Suppressor macrophage treated with lipopolysaccharide for 4 hours (primary cell): ENCODE measurements at regions not wholly inside any gene's neighbourhood (a gene's known extent, or its start where the extent isn't known, plus 50 kb on each side); places are given as distances from the start of the nearest gene placed in this dataset.

Source experiments
- DNase-seq: peaks from one replicate; pipeline ENCODE4 v3.0.0-alpha.2; 2020

DNA sequence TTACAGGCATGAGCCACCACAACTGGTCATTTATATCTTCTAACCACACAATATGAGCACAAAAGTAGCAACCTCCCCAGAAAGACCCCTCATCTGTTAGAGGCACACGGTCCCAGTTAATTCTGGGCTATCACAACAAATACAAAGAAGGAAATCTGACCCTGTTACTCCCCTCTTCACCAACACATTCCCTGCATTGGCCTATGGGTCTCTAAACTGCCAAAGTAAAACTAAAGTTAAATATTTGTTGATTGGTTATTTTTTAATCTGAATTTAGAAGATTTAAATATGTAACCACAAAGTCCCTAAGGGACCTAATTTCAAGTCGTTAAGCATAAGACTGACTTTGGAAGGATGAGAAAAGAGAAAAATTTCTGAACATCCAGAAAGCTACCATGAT lies 496.7 kb upstream of the NMUR2 start:
- DNase-seq: no peak

DNA sequence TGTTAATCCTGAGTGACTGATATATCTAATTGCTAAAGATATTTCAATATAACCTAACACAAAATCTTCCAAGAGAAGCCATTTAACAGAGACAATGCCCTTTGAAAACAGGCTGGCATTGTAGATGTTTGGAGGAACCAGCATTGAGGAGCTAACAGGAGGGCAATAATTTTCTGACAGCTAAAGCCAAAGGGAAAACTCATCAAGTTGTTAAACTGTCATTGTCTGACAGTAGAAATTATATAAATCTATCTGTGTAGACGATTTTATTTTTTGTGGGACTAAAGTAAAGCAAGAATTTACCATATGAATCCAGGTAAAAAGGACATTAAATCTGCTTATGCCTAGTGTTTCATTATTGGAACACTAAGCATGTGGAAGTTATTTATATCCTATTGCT lies 500.2 kb upstream of the NMUR2 start:
- DNase-seq: no peak

DNA sequence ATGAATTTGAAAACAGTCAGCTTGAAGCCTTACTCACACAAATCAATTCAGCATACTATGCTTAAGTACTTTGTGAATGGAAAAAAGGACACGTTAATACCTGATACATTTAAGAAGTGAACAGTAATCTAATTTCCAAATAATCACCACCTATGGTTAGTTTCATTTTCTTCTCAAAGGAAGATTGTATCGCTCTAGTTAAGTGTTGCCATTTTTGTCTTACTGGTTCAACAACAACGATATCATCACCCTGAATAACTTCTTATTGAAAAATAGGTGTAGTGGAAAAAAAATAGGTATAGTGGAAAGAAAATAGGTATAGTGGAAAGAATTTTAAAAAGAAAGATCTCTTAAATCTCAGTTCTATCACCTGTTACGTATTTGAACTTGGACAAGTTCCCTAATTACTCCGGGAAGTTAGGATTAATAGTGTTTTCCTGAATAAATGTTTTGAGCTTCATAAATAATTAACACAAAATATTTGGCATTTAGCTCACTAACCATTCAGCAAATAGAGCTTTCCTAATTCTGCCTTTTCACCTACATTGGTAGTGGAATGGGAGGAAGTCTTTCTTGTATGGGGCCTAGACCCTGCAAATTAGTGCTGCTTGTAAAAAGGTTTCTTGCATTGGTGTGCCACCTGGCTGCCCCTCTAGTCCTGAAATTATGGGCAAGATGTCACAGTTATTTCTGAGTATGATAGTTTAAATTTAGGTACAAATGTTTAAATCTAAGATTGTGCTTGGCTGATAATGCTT lies 502.6 kb upstream of the NMUR2 start:
- DNase-seq: no peak

DNA sequence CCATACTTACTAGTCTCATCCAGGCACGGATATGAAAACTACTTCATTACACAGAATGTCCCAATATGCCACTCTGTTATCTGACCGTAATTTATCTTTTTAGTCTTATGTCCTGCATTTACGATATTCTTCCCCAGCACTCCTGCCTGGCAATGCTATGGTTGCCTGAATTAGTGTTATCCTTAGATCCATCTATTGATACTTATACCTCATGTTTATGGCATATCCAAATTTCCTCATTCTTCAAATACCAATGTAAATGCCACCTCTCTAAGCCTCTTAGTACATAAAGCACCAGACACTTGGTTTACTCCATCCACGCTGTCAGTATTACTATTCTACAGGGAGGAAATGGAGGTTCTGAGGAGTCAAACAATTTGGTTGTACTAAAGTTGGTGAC lies 507.8 kb upstream of the NMUR2 start:
- no peak for DNase-seq

DNA sequence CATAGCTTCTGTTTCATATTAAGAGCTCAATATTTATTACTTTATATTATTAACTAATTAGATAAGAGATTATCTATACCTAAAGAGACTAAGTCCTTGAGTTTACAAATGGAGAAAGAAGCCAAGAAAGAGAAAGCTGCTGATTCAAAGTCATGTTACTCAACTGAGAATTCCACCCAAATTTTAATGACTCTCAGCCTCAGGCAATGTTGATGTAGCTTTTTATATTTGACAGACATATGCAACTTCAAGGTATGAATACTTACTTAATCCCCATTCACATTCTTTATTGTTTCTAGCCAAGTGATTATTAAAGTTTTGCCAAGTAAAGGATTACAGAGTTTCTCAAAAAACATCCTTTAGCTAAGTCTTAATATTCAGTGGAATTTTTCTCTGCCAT lies 527.5 kb upstream of the NMUR2 start:
- DNase-seq: no peak

DNA sequence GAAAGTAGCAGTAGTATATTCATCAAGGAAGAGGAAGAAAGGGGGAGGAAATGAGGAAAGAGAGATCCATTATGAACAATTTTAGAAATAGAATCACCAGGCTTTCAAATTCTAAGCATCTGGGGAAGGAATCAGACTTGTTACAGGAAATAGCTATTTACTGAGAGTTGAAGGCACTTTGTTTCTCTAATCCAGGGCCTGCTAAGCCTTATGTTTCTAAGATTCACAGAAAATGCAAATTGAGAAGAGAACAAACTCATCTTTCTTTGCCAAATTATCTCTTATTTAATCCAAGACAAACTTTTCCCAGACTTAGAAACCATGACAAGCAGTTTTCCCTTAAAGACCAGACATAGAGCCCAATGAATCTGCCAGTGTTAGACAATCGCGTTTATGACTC lies 528.0 kb upstream of the NMUR2 start:
- DNase-seq: no peak

DNA sequence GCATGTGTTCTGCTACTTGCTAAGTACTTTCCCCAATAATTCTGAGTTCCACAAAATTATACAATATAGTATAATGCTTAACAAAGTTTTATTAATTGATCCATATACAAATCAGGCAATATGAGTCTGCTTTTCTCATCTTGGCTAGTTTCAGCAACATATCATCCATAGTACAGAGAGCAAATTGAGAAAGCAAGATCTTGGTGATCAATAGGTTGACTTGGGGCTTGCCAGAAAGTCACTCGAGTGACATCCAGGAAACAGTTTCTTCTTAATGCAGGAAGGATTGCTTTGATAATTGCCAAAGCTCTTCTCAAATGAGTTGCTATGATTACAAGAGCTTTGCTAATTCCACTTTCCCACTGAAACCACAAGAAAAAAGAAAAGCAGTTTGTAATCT lies 533.6 kb upstream of the NMUR2 start:
- DNase-seq: no peak

DNA sequence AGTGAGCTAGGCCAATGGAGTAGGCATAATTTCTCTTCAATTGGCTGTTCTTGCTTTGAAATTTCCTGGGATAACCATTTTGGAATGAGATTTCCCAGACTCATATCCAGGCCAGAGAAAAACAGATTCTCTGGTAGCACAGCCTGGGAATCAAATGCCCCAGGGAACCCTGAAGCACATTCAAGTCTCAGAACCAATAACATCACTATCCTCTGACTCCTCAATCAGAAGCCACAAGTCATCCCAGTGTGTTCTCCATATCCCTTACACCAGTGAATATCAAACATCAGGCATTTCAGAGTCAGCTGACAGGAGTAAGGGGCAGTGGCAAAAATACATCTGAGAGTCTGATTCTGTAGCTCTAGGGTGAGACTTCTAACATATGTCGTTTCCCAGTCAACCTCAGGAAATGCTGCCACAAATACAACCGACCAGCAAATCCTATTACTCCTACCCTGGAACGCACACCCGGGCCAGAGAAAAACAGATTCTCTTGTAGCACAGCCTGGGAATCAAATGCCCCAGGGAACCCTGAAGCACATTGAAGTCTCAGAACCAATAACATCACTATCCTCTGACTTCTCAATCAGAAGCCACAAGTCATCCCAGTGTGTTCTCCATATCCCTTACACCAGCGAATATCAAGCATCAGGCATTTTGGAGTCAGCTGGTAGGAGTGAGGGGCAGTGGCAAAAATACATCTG lies 537.7 kb upstream of the NMUR2 start:
- no peak for DNase-seq

DNA sequence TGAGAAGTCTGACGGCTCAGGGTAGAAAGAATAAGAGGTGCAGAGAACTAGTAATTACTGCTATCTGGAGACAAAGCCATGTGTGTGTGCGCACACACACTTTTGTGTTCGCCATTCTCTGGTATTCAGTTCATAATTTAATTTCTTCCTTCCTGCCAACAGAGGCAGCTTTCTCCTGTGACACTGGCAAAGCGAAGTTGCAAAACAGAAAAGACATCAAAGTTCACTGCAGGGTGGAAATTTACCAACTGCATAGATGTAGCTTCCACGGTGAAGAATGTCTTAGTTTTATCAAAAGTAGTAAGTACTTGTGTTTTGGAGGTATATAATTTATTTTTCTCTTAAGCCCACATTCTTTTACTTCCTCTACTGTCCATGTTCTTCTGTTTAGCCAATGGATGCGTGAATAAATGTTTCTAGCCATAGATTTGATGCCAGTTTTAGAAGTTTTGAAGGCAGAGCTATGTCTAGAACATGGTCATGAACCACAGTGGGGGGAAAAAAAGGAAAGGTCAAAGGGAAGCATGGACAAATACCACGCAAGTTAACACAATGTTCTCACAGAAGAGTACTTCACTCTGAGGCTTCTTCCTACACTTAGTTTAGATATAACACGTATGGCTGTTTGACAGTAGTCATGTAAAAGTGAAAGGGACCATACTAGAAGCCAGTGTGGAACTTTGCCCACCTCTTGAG lies 536.5 kb upstream of the GRIA1 start:
- DNase-seq: no peak

DNA sequence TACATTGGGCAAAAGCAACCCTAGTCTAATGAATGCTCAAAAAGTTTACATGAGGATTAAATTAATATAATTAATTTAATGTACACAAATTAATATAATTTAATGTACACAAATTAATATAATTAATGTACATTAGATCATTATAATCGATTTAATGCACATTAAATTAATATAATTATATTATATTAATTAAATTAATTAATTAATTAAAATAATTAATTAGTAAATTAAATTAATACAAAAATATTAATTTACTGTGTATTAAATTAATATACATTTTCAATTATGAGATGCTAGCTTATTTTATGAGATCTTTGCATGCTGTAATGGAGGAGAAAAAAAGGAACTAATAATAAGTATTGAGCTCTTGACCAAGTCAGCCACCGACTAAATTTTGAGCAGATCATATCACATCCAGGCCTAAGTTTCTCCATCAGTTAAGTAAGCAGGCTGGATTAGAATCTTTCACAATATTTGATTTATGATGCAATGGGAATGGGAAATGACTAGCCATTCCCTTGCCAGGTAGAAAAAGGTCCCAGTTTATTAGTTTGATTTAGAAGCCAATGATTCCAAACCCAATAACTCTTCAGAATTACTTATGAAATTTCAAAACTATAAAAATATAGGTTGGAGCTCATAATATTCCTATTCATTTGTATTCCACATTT lies 533.4 kb upstream of the GRIA1 start:
- no peak for DNase-seq

DNA sequence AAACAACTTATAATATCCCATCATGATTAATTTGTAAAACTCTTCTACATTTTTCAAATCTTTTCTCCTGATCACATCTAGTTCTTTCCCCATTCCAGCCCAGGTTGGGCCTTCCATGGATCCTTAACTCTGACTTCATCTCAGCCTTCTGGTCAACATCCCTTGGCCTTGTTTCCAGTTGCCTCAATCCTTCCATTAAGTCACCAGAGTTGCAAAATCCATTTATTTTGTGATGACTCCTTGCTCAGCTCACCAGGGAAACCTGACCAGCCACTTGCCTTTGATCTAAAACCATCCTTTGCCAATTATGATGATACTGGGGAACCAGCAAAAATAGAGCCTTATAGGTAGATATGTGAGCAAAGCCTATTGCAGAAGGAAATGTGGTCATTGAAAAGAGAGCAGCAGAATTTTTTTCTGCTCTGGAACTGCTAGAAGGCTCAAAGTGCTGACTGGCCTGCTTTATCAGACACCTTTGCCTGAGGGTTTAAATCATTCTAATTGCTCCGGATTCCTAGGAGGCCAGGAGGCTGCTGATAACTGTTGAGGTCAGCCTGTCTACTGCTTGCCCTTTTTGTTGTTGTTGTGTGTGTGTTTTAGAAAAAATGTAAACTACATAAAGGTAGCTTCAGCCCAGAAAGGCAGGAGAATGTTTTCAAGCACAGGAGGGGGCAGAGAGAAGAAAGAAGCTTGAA lies 512.2 kb upstream of the GRIA1 start:
- DNase-seq: no peak

DNA sequence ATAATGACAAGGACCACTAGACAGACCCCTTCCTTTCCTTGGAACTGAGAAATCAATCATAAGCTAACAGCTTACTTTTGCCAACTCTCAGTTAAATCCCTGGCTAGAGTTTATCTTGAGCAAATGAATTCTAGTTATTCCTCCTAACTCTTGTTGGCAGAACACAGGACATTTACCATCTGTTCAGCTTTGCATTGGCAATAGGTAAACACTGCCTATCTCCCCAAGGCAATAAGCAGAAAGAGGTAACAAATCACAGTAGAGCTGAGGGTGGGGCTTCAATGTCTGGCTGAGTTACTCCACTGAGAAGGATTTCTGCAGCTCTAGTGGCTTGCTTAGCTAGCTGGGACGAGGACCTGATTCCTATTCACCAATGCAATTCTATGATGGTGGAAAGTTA lies 503.3 kb upstream of the GRIA1 start:
- no peak for DNase-seq

DNA sequence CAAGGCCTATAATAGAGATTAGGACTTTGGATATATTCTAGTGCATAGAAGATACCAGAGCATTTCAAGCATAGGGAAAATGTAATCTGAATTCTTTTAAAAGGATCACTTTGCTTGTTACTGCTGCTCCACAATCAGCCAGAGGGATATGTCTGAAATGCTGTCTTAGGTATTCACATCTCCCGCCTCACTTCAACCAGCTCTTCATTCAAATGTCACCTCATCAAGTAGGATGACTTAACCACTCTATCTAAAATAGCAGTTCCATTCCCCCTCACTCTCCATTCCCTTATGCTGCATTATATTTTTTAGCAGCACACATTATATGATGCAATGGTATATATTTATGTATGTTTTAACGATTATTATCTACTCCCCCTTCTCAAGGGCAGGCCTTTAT lies 500.3 kb upstream of the GRIA1 start:
- DNase-seq: no peak

DNA sequence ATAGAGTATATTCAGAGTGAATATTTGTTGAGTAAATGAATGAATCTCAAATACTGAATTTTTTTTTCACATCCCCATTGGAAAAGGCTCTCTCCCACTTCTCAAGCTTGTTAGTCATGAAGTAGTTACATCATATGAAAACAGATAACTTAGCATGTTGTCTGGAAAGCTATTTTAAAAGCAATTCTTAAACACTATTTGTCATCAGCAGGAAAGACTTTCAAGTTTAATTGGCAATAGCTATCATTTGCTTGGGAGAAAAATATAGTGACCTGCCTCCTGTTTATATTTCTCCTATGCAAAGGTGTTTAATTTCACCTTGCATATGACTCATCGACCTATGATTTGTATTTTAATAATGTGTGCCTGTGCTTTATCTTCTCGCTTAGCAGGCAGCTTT lies 499.8 kb upstream of the GRIA1 start:
- no peak for DNase-seq

DNA sequence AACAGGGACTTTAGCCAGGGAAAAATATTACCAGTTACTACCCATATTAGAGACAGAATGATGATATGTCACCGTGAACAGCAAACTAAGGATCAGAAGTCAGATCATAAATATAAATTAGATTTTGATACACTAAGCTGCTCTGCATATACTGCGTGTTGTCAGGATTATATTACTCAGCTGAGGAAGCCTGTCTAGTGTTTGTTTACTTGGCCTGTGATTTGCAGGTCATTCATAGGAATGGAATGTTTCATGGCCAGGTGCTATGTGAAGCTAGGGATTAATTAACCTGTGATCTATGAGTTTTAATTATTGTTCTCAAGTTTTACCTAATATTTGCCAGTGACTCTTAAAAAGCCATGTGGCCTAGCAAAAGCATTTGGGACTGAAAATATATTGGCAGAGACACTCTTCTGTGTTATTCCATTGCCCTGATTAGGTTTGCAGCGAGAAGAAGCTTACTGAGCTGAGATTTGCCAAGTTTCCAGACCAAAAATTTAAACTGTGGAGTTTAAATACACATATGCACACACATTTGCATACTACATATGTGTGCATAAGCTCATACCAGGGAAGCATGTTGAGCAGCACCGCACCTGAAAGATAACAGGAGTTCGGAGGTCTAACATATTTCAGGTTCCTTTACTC lies 496.3 kb upstream of the GRIA1 start:
- DNase-seq: no peak

DNA sequence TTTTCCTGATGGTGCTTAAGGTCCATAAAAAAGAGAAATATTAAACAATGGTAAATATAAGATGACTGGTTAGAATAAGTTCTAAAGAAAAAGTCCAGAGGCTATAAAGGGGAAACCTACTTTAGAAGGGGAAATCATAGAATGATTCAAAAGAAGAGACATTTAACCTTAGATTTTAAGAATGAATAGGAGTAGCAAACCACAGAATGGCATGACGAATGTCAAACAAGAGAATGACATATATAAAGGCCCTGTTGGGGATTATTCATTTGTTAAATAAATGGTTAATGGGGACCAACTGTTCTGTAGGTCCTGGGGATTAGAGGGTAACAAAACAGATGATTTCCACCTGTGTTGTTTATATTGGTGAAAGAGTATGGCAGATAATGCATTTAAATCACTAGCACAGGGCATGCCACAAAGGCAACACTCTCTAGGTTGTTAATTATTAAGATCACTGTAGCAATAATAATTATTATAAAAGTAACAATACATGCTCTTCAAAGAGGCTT lies 495.2 kb upstream of the GRIA1 start:
- DNase-seq: no peak

DNA sequence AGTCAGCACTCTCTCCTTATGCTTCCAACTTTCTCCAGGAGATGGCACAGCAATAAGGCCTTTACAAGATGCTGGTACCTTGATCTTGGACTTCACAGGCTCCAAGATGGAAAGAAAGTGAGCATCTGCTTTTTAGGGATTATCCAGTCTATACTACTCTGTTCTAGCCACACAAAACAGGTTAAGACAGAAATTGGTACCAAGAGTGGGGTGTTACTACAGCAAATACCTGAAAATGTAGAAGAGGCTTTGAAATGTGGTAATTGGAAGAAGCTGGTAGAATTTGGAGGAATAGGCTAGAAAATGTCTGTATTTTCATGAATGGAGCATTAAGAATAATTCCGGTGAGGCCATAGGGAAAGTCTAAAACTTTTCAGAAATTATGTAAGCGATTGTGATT lies 484.8 kb upstream of the GRIA1 start:
- no peak for DNase-seq

DNA sequence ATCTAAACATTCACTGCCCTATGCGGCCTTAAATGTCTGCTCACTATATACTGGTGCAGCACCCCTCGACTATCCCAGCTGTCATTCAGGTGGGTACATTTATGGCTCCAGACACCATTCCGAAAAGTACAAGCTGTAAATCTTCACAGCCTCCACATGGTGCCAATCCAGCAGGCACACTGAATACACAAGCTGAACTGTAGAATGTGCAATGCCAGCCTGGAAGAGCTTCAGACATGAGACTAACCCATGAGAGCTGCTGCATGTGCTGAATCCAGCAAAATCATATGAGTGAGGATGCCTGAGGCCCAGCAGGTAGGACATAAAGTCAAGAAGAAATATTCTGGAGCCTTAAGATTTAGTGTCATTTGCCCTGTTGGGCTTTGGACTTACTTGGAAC lies 483.8 kb upstream of the GRIA1 start:
- DNase-seq: no peak

DNA sequence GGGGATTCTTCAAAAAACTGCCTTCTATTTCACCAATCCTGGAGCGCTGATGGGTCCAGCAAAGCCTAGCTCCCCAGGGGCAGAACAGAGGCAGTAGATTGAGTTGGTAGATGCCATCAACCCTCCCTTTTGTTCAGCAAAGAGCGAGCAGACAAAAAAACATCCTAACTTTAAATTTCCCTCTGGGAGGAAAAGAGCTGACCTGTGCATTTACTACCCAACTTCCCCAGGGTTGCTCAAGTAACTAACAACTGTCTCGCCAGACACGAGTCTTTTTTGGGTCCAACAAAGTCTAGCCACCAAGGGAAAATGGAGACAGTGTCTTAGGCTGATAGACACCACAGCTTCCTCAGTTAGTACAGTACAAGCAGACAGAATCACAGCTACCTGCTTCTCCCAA lies 476.3 kb upstream of the GRIA1 start:
- DNase-seq: no peak

DNA sequence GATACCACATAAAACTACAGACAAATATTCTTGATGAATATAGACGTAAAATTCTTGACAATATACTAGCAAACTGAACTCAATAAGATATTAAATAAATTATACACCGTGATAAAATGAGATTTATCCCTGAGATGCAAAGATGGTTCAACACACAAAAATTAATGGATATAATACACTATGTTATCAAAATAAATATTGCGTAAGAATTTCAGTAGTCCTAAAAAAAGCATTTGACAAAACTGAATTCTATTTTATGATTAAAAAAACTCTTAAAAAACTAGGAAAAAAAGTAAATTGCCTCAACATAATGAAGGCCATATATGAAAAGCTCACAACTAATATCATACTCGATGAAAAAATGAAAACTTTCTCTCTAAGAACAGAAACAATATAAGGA lies 472.3 kb upstream of the GRIA1 start:
- no peak for DNase-seq

DNA sequence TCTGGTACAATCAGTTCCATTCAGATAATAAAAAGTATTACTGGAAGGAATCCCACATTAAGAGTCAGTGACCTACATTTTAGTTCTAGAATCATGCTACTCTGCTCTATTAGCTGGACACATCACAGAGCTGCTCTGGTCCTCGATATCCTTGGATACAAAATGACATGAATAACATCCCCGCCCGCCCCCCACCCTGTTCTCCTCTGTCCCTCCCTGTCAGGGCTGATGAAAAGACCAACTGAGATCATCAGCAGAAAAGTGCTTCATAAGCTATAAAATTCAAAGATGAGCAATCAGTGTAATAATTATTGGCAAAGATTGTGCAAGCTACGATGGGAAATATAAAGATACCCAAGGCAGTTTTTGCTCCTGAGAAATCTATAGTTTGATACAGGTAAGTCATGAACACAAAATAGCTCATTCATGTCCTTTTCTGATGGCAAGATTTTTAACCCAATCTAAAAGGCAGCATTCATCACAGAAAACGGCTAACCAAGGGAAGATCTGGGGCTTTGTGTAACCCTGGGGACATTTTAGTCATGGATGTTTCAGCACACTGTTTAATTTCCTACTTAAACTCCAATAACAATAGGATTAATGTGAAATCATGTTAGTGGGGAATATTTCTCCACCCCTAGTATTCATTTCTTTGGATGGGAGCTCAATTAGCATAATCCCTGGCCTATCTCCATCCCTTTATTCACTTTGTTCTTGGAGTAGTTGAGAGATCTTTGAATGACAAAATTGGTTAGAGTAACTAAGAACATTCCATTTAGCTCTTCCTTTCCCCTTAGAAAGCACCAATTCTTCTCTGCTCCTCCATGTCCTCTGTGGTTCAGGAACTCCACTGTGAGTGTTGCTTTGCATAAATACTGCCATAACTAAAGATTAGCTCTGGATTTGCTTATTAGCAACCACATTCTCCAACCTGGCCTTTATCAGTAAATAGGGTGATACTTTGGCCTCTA lies 459.4 kb upstream of the GRIA1 start:
- DNase-seq: no peak
